HG03432 (cell line): ENCODE measurements at regions not wholly inside any gene's neighbourhood (a gene's known extent, or its start where the extent isn't known, plus 50 kb on each side); places are given as distances from the start of the nearest gene placed in this dataset.

Source experiments
- ATAC-seq: cut with Tn5 transposase; IDR thresholded peaks from one replicate; pipeline ENCODE4 v1.9.1; 2021; ENCODE audit warnings: mild to moderate bottlenecking, moderate library complexity; ENCODE audit not compliant: unreplicated experiment

GRCh38 chr6:143595251-143596036 is 82.3 kb upstream of the PHACTR2 start:
- no peak for ATAC-seq

GRCh38 chr6:143594647-143595046 is 83.1 kb upstream of the PHACTR2 start:
- ATAC-seq = no peak

GRCh38 chr6:143592335-143592734 is 80.8 kb upstream of the FUCA2 start:
- no peak for ATAC-seq

DNA sequence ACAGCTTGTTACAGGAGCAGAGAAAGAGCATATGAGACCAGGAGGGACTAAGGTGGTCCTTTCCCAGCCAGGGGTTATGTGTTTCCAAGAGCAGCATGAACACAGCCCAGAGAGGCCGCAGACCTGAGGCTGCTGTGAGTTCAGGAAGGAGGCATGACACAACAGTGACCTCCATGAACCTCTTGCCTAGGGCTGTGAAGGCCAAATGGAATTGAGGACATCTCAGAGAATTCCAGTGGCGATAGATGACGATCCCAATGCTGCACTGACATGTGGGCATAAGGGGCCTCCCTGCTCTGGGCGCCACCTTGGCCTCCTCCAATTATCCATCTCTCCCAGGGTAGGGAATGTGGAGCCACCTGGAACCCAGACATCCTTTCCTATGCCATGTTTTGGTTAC is 79.9 kb upstream of the FUCA2 start:
- no peak for ATAC-seq

GRCh38 chr6:143589162-143589561 is 77.6 kb upstream of the FUCA2 start:
- ATAC-seq = no peak

DNA sequence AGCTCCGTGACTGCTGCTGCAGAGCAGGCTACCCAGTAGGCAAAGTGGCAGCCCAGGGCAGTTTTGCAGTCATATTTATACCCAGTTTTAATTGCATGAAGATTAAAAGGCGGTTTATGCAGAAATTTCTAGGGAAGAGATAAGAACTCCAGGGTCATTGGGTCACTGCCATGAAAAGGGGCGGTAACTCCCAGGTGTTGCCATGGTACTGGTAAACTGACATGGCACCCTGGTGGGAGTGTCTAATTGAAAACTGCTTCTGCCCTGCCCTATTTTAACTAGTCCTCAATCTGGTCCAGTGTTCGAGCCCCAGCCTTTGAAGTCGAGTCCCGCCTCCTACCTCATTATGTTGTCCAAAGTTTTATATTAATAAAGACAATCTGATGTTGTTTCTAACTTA is 75.0 kb upstream of the FUCA2 start:
- no peak for ATAC-seq

- ATAC-seq = no peak
Observed at GRCh38 chr6:143585716-143586115, 74.2 kb upstream of the FUCA2 start.

- no peak for ATAC-seq
Observed at GRCh38 chr6:143585241-143585640, 73.7 kb upstream of the FUCA2 start.

GRCh38 chr6:143583542-143584327 is 72.2 kb upstream of the FUCA2 start:
- no peak for ATAC-seq

DNA sequence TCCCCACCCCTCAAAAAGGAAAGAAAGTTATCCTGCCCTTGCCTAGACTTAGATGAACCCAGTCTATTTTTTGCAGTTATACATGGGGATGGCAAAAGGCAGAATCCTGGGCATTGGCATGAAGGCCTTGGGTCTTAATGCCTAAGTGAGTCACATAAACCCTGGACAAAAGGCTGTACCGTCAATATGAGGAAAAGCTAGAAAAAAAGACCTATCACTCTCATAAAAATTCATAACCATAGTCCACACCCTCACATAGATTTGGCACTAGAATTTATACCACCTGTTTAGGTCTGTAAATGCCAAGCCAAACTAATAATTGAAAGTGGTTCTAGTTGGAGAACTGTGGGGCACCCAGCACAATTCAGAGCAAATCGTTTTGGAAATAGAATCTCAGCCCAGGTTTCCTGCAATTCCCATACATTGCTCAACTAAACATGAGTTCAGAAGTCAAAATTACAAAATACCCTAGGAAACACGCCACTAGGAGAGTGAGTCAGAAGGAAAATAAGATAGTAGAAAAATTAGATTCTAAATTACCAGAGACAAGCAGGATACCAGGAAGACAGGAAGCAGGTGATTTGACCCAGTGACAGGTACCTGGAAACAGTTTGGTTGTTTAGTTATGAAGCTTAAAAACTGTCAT is 70.4 kb upstream of the FUCA2 start:
- no peak for ATAC-seq

- no peak for ATAC-seq
Observed at GRCh38 chr6:143579703-143580102, 68.2 kb upstream of the FUCA2 start.

GRCh38 chr6:143578054-143578453 is 66.5 kb upstream of the FUCA2 start:
- ATAC-seq = no peak

- ATAC-seq = no peak
Observed at GRCh38 chr6:143575901-143576426, 64.4 kb upstream of the FUCA2 start.

- ATAC-seq = peak; percentile 93
Observed at GRCh38 chr6:143575440-143575839, 63.9 kb upstream of the FUCA2 start.

DNA sequence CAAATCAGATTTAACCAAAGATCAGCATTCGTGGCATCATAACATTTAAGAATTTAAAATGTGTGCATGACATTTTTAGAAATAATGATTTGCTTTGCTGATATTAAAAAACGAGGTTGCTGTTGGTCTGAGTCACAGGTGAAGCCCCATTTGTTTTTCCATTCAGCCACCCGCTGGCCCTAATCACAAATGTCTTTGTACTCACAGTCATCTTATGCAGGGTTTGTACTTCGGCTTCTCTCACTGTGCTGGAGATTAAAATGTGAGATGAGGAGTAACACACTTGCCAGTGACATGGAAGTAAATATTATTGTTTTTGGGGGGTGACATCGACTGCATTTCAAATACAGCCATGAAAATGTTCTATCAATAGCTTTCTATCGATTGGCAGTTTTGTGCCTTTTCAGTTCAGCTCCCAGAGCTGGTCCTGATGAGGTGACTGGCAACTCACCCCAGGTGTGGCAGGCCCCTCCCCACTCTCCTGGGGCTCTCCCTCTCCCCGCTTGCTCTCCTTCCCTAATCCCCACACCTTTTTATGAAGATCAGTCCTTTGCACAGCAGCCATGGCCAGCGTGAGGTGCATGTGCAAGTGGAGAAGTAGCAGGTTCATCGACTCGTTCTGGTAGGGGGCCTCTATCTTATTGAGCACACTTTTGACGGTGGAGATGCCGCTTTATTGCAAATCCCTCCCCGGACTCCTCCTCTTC is 58.8 kb upstream of the FUCA2 start:
- ATAC-seq = no peak

GRCh38 chr6:143569040-143569439 is 57.5 kb upstream of the FUCA2 start:
- no peak for ATAC-seq

DNA sequence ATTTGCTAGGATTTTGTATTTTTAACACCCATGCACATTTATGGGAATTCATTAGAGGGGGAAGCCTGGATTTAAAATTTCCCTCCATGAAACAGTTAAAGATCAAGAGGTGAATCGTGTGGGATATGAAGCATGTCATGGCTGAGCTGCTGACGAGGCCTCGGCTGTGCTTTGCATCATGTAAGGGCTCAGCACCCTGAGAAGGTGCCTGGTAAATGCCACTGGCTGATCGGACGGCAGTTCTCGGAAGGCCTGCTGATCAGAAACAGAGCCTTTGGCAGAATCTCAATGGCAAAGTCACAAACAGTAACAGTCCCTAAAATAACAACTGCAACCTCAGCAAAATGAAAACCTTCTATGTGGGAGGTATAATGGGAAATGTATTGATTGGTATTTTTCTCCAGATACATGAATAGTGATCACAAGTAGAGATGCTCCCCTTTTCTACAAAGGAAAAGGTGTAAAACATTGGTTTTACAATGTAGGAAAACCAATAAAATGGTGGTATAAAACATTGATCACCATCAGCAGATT is 53.0 kb upstream of the FUCA2 start:
- no peak for ATAC-seq

DNA sequence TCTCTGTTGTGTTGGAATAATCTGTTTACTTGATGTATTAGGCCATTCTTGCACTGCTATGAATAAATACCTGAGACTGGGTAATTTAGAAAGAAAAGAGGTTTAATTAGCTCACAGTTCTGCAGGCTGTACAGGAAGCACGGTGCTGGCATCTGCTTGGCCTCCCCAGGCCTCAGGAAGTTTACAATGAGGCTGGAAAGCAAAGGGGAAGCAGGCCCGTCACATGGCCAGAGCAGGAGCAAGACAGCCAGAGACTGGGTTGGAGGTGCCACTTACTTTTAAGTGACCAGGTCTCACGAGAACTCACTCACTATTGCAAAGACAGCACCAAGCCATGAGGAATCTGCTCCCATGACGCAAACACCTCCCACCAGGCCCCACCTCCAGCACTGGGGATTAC is 50.6 kb upstream of the FUCA2 start:
- ATAC-seq = no peak
